ENCODE measurements at regions not wholly inside any gene's neighbourhood (a gene's known extent, or its start where the extent isn't known, plus 50 kb on each side); places are given as distances from the start of the nearest gene placed in this dataset.
A peak's percentile ranks its signal among the peaks of the same experiment; 100 is the strongest.

DNA sequence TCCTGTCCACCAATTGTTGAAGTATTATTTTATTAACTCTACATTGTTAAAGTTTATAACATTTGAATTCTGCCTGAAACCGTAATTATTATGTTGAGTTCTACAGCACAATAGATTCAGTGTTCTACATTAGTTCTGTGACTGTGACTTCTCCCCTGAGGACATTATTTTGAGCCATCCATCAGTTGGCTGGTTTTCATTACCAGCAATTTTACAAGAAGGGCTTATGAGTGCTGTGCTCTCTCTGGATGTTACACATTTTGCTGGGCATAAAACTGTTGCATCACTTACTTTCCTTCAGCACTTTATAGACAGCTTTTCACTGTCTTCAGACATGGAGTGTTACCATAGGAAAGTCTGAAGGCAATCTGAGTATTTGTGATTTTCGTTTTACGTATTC lies 118.2 kb upstream of the KITLG start:
- 83 to 93% methylated on average over 1 to 3 of the region's 3 CpGs for WGBS, 2 donors (ENCODE audit: low coverage in 1 of 2)
- no peak overlapping the region for H3K4me3 ChIP-seq
- no peak overlapping the region for H3K27ac ChIP-seq
- H3K9me3 ChIP-seq: no peaks in the 10 kb centered on the region
- TF ChIP-seq POLR2AphosphoS5 (IDR thresholded peaks at IDR 0.05): no peak
- TF ChIP-seq, protein P1, sequence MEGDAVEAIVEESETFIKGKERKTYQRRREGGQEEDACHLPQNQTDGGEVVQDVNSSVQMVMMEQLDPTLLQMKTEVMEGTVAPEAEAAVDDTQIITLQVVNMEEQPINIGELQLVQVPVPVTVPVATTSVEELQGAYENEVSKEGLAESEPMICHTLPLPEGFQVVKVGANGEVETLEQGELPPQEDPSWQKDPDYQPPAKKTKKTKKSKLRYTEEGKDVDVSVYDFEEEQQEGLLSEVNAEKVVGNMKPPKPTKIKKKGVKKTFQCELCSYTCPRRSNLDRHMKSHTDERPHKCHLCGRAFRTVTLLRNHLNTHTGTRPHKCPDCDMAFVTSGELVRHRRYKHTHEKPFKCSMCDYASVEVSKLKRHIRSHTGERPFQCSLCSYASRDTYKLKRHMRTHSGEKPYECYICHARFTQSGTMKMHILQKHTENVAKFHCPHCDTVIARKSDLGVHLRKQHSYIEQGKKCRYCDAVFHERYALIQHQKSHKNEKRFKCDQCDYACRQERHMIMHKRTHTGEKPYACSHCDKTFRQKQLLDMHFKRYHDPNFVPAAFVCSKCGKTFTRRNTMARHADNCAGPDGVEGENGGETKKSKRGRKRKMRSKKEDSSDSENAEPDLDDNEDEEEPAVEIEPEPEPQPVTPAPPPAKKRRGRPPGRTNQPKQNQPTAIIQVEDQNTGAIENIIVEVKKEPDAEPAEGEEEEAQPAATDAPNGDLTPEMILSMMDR (IDR thresholded peaks at IDR 0.05): no peak
- TF ChIP-seq EP300 (IDR thresholded peaks at IDR 0.05): no peak
- no peak for TF ChIP-seq POLR2A (IDR thresholded peaks at IDR 0.05)
- no peaks in the 10 kb centered on the region for H3K4me1 ChIP-seq
- no peaks in the 10 kb centered on the region for H3K27me3 ChIP-seq
- no peaks in the 10 kb centered on the region for H3K36me3 ChIP-seq
- no peak for ATAC-seq

DNA sequence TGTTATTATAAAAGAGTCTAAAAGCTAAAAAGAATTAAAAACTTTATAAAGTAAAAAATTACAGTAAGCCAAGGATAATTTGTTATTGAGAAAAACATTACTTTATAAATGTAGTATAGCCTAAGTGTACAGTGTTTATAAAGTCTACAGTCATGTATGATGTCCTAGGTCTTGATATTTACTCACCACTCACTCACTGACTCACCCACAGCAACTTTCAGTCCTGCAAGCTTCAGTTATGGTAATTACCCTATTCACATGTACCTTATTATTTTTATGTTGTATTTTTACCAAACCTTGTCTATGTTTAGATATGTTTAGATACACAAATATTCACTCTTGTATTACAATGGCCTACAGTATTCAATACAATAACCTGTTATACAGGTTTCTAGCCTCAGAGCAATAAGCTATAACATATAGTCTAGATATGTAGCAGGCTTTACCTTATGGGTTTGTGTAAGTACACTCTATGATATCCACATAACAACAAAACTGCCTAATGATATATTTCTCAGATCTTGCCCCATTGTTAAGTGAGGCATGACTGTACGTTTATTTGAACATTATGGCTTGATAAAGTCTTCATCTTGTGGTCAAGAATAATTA lies 113.7 kb upstream of the KITLG start:
- no peaks in the 10 kb centered on the region for H3K9me3 ChIP-seq
- no peak for TF ChIP-seq POLR2A (IDR thresholded peaks at IDR 0.05)
- TF ChIP-seq, protein P1 (IDR thresholded peaks at IDR 0.05): no peak
- no peak for TF ChIP-seq POLR2AphosphoS5 (IDR thresholded peaks at IDR 0.05)
- TF ChIP-seq EP300 (IDR thresholded peaks at IDR 0.05): no peak
- no peak for ATAC-seq
- 85 to 87% methylated on average over 1 of the region's 1 CpG for whole genome bisulfite sequencing, 2 donors (ENCODE audit: low coverage in 1 of 2)
- H3K4me1 ChIP-seq: peaks cover 0 to 11% (median 0%) of the 10 kb centered on the region in 3 donors
- H3K27me3 ChIP-seq: no peaks in the 10 kb centered on the region
- no peaks in the 10 kb centered on the region for H3K36me3 ChIP-seq
- H3K4me3 ChIP-seq: no peak overlapping the region
- no peak overlapping the region for H3K27ac ChIP-seq

DNA sequence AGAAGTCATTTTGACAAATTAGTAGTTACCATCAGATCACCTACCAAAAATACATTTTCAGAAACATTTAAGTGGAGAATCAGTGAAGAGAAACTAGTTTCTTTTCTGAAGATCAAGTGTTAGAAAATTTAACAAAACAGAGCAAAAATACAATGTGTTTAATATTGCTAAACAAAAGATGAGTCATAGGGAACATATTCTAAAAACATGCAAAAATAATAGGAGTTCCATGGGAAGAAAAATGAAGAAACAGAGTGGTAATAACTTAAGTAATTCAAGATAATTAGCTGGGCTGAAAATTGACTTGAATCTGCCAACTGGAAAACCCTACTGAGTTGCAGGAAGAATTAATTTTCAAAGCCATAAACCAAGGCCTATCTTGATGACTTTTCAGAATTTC lies 111.5 kb upstream of the KITLG start:
- TF ChIP-seq POLR2AphosphoS5 (IDR thresholded peaks at IDR 0.05) (no peak), EP300 (IDR thresholded peaks at IDR 0.05) (no peak), POLR2A (IDR thresholded peaks at IDR 0.05) (no peak)
- TF ChIP-seq, protein P1 (IDR thresholded peaks at IDR 0.05): no peak
- Histone ChIP-seq H3K27me3 (no peaks in the 10 kb centered on the region), H3K36me3 (no peaks in the 10 kb centered on the region), H3K9me3 (no peaks in the 10 kb centered on the region), H3K4me1 (peaks cover 0 to 11% (median 0%) of the 10 kb centered on the region in 3 donors), H3K27ac (peak overlapping the region in 3 of 4 donors; percentile 9 to 41 (median 35)), H3K4me3 (no peak overlapping the region)
- no peak for ATAC-seq

DNA sequence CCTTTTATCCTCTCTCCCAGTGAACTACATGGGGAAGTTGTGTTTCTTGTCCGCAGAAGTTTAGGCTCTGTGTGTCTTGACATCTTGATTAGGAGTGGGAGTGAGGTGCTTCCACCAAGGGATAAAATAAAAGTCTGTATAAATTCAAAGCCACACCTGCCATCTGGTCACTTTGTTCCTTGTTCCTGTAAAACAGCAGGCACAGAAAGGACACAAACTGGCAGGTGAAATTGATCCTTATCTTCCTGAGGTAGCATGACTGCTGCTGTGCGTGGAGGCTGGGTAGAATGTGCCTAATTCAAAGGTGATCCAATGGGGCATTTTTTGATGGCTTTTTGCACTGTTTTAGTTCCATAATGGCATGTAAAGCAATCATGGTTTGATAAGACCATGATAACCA lies 104.3 kb upstream of the KITLG start:
- H3K9me3 ChIP-seq: no peaks in the 10 kb centered on the region
- H3K27me3 ChIP-seq: no peaks in the 10 kb centered on the region
- WGBS, 2 donors (ENCODE audit: low coverage in 1 of 2): 94 to 100% methylated on average over 1 to 2 of the region's 2 CpGs
- no peaks in the 10 kb centered on the region for H3K4me1 ChIP-seq
- H3K27ac ChIP-seq: no peak overlapping the region
- H3K4me3 ChIP-seq: no peak overlapping the region
- TF ChIP-seq, protein P1 (IDR thresholded peaks at IDR 0.05): no peak
- TF ChIP-seq EP300 (IDR thresholded peaks at IDR 0.05): no peak
- TF ChIP-seq POLR2A (IDR thresholded peaks at IDR 0.05): no peak
- TF ChIP-seq POLR2AphosphoS5 (IDR thresholded peaks at IDR 0.05): no peak
- ATAC-seq: no peak
- H3K36me3 ChIP-seq: no peaks in the 10 kb centered on the region

DNA sequence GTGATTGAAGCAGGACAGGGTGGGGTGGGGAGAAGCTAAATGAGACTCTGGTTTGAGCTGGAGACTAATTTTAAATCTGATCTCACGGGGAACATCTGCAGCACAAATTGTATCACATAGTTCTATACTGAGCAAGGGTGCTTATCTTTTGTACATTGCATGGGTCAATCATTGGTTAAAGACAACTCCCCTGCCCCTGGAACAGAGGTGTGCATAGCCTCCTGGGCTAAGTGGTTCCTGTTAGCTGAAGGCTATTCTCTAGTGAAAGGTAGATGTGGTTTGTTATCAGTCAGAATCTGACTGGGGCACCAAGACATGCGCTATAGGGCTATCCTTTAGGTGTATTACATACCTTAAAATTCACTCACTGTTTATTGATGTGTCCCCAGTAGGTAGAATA lies 103.9 kb upstream of the KITLG start:
- no peaks in the 10 kb centered on the region for H3K9me3 ChIP-seq
- H3K36me3 ChIP-seq: no peaks in the 10 kb centered on the region
- no peak for TF ChIP-seq POLR2AphosphoS5 (IDR thresholded peaks at IDR 0.05)
- TF ChIP-seq POLR2A (IDR thresholded peaks at IDR 0.05): no peak
- TF ChIP-seq, protein P1 (IDR thresholded peaks at IDR 0.05): no peak
- TF ChIP-seq EP300 (IDR thresholded peaks at IDR 0.05): no peak
- 94 to 100% methylated on average over 1 to 2 of the region's 2 CpGs for WGBS, 2 donors (ENCODE audit: low coverage in 1 of 2)
- no peaks in the 10 kb centered on the region for H3K27me3 ChIP-seq
- no peak overlapping the region for H3K27ac ChIP-seq
- no peak overlapping the region for H3K4me3 ChIP-seq
- no peak for ATAC-seq
- no peaks in the 10 kb centered on the region for H3K4me1 ChIP-seq

Data from gastroesophageal sphincter (tissue), 4 donors.